COR-L47 (cell line): ENCODE measurements at regions not wholly inside any gene's neighbourhood (a gene's known extent, or its start where the extent isn't known, plus 50 kb on each side); places are given as distances from the start of the nearest gene placed in this dataset.
"Not testable (repeated sequence)": the region's sequence is repeated elsewhere in the genome, so short reads cannot be mapped to it uniquely, and the experiment has no call there.

Experiments used
- DNase-seq: peaks from one replicate; lab custom pipeline; 2025; lab: John Stamatoyannopoulos, UW

GRCh38 chr4:127214931-127215330, 417.8 kb upstream of the INTU start:
- no peak for DNase-seq

DNA sequence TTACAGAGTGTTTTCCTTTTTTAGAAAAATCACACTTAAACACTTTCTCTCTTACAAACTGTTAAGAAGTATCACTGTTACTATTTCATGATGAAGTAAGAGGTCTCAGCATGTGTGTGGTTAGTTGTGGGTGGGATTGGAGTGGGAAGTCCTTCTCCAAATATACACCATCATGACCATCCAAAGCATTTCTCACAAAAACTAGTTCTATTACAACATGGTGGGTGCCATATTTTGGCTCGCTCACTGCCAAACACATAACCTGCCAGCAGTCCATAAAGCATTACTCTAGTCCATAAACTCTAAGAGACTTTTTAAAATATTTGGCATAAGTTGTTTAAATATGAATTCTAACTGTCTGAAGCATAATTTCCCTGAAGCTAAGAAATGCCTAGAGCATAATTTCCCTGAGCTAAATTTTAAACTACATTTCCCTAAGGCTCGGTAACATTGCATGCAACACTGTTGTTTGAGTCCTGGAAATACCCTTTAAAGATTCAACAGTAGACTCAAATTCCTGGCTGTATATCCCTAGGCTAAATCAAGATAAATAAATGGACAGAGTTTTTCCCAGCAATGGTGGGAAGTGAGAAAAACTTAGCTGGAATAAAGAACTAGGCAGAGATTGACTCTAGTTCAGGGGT, 415.0 kb upstream of the INTU start:
- no peak for DNase-seq

- no peak for DNase-seq
These were observed 413.5 kb upstream of the INTU start for GRCh38 chr4:127219232-127219631.

GRCh38 chr4:127224556-127224955, 408.2 kb upstream of the INTU start:
- DNase-seq: no peak

DNA sequence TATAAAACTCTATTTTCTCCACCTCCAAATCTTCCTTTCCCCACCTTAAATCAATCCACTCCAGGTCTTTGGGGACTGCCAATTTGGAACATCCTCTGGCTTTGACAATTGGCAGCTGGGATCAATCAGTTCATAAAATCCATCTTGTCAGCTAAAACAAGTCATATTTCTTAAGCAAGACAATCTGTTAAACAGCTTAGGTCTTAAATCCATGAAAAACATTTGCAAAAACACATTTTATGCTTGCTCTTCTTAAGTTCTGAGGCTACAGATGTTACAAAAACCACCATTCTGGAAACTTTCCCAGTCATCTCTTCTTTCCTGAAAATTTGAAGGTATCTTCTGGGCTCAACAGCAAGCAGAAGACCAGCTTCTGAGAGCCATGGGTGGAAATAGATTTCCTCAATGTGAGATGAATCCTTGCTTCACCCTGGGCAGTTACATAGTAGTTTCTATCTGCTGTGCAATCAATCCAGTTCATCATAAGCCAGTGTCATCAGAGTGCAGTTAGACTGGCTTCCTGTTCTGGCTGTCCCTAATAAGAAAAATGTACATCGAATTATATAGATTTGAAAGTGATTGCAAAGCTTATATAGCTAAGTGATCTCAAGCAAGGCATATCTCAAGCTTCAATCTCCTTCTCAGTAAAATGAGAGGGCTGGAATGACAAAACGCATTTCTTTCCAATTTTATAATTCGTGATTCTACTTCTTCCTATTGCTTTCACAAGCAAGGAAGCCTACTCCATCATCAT, 402.7 kb upstream of the INTU start:
- DNase-seq: no peak

GRCh38 chr4:127236889-127237288, 395.9 kb upstream of the INTU start:
- no peak for DNase-seq

- no peak for DNase-seq
These were observed 395.2 kb upstream of the INTU start for GRCh38 chr4:127237581-127237980.

- DNase-seq: no peak
These were observed 393.7 kb upstream of the INTU start for GRCh38 chr4:127238956-127239475.

- no peak for DNase-seq
These were observed 392.6 kb upstream of the INTU start for GRCh38 chr4:127239902-127240763.

- no peak for DNase-seq
These were observed 392.0 kb upstream of the INTU start for GRCh38 chr4:127240764-127241105.

- no peak for DNase-seq
These were observed 388.2 kb upstream of the INTU start for GRCh38 chr4:127244515-127244914.

GRCh38 chr4:127246963-127247952, 385.5 kb upstream of the INTU start:
- no peak for DNase-seq

GRCh38 chr4:127249066-127249766, 383.5 kb upstream of the INTU start:
- DNase-seq: no peak

- DNase-seq: no peak
These were observed 383.0 kb upstream of the INTU start for GRCh38 chr4:127249767-127250108.

DNA sequence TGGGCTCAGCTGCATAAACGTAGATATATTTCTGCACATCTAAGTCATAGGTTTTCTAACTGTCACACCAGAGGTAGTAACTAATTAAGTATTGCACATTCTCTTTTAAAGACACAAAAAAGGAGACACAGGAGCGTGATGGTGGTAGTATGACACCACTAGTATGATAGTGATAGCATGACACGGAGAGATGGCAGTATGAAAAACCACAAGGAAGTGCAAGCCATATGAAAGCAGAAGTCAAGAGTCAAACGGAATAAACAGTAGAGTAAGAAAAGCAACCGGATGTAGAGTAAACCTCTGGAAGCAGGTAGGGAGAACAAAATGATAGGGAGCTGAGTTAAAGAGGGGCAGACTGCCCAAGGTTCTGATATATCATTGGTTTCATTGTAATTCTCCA, 382.2 kb upstream of the INTU start:
- DNase-seq: no peak

DNA sequence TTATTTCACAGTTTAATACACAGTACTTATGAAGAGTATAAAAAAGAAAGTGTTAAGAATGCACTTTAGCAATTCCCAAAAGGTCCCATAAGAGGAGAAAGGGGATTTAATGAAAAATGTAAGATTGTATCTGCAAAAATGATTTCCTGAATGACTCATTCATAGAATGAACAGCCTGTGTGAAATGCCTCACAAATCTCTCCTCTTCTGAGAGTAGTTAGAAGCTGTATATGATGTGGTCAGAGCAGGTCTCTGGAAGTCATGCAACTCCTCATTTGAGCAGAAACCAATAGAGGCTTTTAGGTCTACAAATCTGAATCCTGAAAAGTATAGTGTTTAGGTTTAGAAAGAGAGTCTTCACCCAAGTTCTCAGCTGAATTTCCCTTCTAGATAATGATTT, 381.3 kb upstream of the INTU start:
- no peak for DNase-seq

- DNase-seq: no peak
These were observed 376.3 kb upstream of the INTU start for GRCh38 chr4:127256500-127256899.

DNA sequence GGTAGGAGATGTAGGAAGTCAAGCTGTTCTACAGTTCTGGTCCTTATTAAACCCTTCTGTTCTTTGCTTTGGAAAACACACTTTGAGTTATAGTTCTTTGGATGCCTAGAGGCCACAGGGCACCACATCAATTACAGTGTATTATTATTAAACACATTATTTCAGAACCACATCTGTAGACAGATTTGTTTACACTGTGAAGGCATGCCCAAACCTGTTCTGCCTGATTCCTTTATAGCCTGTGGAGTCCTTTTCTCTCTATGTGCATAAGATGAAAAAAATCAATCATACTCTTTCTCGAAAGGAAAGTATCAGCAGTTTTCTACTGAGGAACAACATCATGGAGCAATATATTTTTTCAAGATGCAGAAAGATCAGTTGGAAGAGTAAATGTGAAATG, 371.3 kb upstream of the INTU start:
- no peak for DNase-seq

- DNase-seq: no peak
These were observed 364.4 kb upstream of the INTU start for GRCh38 chr4:127268367-127268766.

DNA sequence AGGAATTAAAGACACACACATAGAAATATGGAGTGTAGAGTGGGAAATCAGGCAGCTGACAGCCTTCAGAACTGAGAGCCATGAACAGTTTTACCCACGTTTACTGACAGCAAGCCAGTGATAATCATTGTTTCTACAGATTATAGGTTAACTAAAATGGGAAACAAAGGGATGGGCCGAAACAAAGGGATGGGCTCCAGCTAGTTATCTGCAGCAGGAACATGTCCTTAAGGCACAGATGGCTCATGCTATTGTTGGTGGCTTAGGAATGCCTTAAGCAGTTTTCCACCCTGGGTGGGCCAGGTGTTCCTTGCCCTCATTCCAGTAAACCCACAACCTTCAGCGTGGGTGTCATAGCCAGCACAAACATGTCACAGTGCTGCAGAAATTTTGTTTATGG, 355.7 kb upstream of the INTU start:
- DNase-seq: not testable (repeated sequence)

DNA sequence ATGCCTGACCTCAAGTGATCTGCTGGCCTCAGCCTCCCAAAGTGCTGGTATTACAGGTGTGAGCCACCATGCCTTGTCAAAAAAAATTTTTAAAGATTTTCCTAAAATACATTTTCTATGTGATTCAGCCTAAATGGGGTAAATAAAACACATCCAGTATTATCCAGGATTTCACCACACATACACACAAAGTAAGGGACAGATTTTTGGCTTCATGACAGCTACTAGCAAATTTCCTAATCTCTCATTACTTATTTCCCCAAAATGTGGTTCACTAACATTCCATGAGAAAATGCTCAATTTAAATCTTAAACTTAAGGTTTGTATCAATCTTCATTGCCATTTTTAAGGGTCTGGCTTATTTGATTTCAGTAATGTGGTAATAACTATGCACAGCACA, 348.5 kb upstream of the INTU start:
- no peak for DNase-seq
